ENCODE measurements at regions not wholly inside any gene's neighbourhood (a gene's known extent, or its start where the extent isn't known, plus 50 kb on each side); places are given as distances from the start of the nearest gene placed in this dataset.

GRCh38 chr12:61780435-61780834 is 479.8 kb upstream of the USP15 start:
- TF ChIP-seq POLR2A (IDR thresholded peaks at IDR 0.05) (no peak), EP300 (IDR thresholded peaks at IDR 0.05) (no peak), POLR2AphosphoS5 (IDR thresholded peaks at IDR 0.05) (no peak)
- TF ChIP-seq, protein P1, sequence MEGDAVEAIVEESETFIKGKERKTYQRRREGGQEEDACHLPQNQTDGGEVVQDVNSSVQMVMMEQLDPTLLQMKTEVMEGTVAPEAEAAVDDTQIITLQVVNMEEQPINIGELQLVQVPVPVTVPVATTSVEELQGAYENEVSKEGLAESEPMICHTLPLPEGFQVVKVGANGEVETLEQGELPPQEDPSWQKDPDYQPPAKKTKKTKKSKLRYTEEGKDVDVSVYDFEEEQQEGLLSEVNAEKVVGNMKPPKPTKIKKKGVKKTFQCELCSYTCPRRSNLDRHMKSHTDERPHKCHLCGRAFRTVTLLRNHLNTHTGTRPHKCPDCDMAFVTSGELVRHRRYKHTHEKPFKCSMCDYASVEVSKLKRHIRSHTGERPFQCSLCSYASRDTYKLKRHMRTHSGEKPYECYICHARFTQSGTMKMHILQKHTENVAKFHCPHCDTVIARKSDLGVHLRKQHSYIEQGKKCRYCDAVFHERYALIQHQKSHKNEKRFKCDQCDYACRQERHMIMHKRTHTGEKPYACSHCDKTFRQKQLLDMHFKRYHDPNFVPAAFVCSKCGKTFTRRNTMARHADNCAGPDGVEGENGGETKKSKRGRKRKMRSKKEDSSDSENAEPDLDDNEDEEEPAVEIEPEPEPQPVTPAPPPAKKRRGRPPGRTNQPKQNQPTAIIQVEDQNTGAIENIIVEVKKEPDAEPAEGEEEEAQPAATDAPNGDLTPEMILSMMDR (IDR thresholded peaks at IDR 0.05), result no peak

Measured in sigmoid colon (tissue), 4 donors.